CD4-positive, alpha-beta T cell (primary cell): ENCODE measurements at regions not wholly inside any gene's neighbourhood (a gene's known extent, or its start where the extent isn't known, plus 50 kb on each side); places are given as distances from the start of the nearest gene placed in this dataset.
"Not testable (repeated sequence)": the region's sequence is repeated elsewhere in the genome, so short reads cannot be mapped to it uniquely, and the experiment has no call there.

Experiments
- ATAC-seq: fragments of 200-7000 bp; cut with Tn5 transposase; one replicate; pipeline ENCODE4 v1.10.0; 2022; ENCODE audit warnings: mild to moderate bottlenecking; ENCODE audit not compliant: poor library complexity
- CTCF ChIA-PET: fragments of 350-600 bp; sonication (Branson Sonifier 250); formaldehyde crosslinking; loops from one replicate; lab custom pipeline; 2021; ENCODE audit warnings: antibody characterized with exemption, inconsistent platforms; lab: Charles Lee
- POLR2A ChIA-PET: fragments of 350-600 bp; sonication (Branson Sonifier 250); formaldehyde crosslinking; loops from one replicate; lab custom pipeline; 2021; ENCODE audit warnings: antibody characterized with exemption, inconsistent platforms; lab: Charles Lee
- DNase-seq, 14 experiments: peaks; one replicate each; pipeline ENCODE4 v3.0.0-alpha.2; 2013 to 2020; ENCODE audit warnings: mixed read lengths in 2 of 14
- H3K27ac ChIP-seq, 2 donors: one replicate each; pipeline versions ENCODE4 v1.5.1 to v1.7.0; 2013; ENCODE audit warnings: low read length in 2 of 2, low read depth in 1 of 2, mild to moderate bottlenecking in 1 of 2
- H3K27me3 ChIP-seq, 2 experiments: 1 replicate in 1 of 2; 2 replicates in 1 of 2; pipeline versions ENCODE4 v1.6.1 to v1.7.0; 2013; ENCODE audit warnings: low read length in 2 of 2, control low read depth in 1 of 2, mild to moderate bottlenecking in 1 of 2, moderate library complexity in 1 of 2; ENCODE audit not compliant: insufficient read depth in 2 of 2, control insufficient read depth in 1 of 2
- H3K36me3 ChIP-seq: one replicate; pipeline ENCODE4 v1.6.1; 2013; ENCODE audit warnings: low read length, control low read depth; ENCODE audit not compliant: insufficient read depth
- H3K4me1 ChIP-seq: one replicate; pipeline ENCODE4 v1.6.1; 2013; ENCODE audit warnings: low read length, control low read depth; ENCODE audit not compliant: insufficient read depth
- H3K4me3 ChIP-seq: one replicate; pipeline ENCODE4 v1.5.1; 2013; ENCODE audit warnings: mild to moderate bottlenecking, low read length, moderate library complexity
- H3K9me3 ChIP-seq, 2 experiments: 1 replicate in 1 of 2; 2 replicates in 1 of 2; pipeline versions ENCODE4 v1.6.1 to v1.7.0; 2013; ENCODE audit warnings: low read length in 2 of 2, mild to moderate bottlenecking in 2 of 2, control low read depth in 1 of 2, moderate library complexity in 1 of 2; ENCODE audit not compliant: control insufficient read depth in 1 of 2, insufficient read depth in 1 of 2
- H3K27ac Mint-ChIP-seq: one replicate; pipeline ENCODE4 v1.8.0; 2020; ENCODE audit warnings: mixed read lengths
- H3K27me3 Mint-ChIP-seq: one replicate; pipeline ENCODE4 v1.8.0; 2021; ENCODE audit warnings: mixed read lengths
- H3K36me3 Mint-ChIP-seq: one replicate; pipeline ENCODE4 v1.8.0; 2021; ENCODE audit warnings: low read depth, mixed read lengths
- H3K4me1 Mint-ChIP-seq: one replicate; pipeline ENCODE4 v1.8.0; 2021; ENCODE audit warnings: low read depth, mixed read lengths
- H3K4me3 Mint-ChIP-seq: one replicate; pipeline ENCODE4 v1.8.0; 2020; ENCODE audit warnings: mild to moderate bottlenecking, mixed read lengths
- H3K9me3 Mint-ChIP-seq: one replicate; pipeline ENCODE4 v1.8.0; 2020; ENCODE audit warnings: mixed read lengths
- CTCF ChIP-seq: fragments of 200-600 bp; IDR thresholded peaks from one replicate; pipeline ENCODE4 v1.8.0; 2022; ENCODE audit warnings: antibody characterized with exemption, mild to moderate bottlenecking
- intact Hi-C, 2 experiments: fragments of 100-400 bp; cut with DNase I in 1 of 2; cut with micrococcal nuclease in 1 of 2; formaldehyde crosslinking; loops; one replicate each; pipeline versions ENCODE4 v1.15.1 to v1.9.0; 2023 to 2025; cut with DNase I, micrococcal nuclease

GRCh38 chr7:54426406-54426805 is 115.8 kb upstream of the VSTM2A start:
- Mint-ChIP-seq H3K9me3 (peaks cover 19% of the 10 kb centered on the region), H3K27me3 (no peaks in the 10 kb centered on the region), H3K36me3 (no peaks in the 10 kb centered on the region), H3K4me3 (no peak overlapping the region), H3K4me1 (no peaks in the 10 kb centered on the region), H3K27ac (no peak overlapping the region)
- Histone ChIP-seq H3K36me3 (no peaks in the 10 kb centered on the region), H3K9me3 (peaks cover 0 to 6% of the 10 kb centered on the region in 2 experiments), H3K27ac (no peak overlapping the region), H3K27me3 (no peaks in the 10 kb centered on the region), H3K4me1 (no peaks in the 10 kb centered on the region), H3K4me3 (no peak overlapping the region)
- ATAC-seq (no peak), DNase-seq (no peak)
- no peak for TF ChIP-seq CTCF
- intact Hi-C loops = no loop called here
- CTCF ChIA-PET = no interaction called here
- POLR2A ChIA-PET = no interaction called here

- Histone ChIP-seq H3K4me1 (no peaks in the 10 kb centered on the region), H3K27me3 (no peaks in the 10 kb centered on the region), H3K27ac (no peak overlapping the region), H3K4me3 (no peak overlapping the region), H3K36me3 (no peaks in the 10 kb centered on the region), H3K9me3 (peaks cover 0 to 6% of the 10 kb centered on the region in 2 experiments)
- Mint-ChIP-seq H3K27ac (no peak overlapping the region), H3K36me3 (no peaks in the 10 kb centered on the region), H3K4me3 (no peak overlapping the region), H3K27me3 (no peaks in the 10 kb centered on the region), H3K4me1 (no peaks in the 10 kb centered on the region), H3K9me3 (peaks cover 14% of the 10 kb centered on the region)
- DNase-seq (no peak), ATAC-seq (no peak)
- intact Hi-C loops = no loop called here
- CTCF ChIA-PET = no interaction called here
- POLR2A ChIA-PET = no interaction called here
- TF ChIP-seq CTCF = no peak
Measured at GRCh38 chr7:54429111-54429510, 113.1 kb upstream of the VSTM2A start.

GRCh38 chr7:54439391-54439790 is 102.8 kb upstream of the VSTM2A start:
- intact Hi-C loops = no loop called here
- H3K9me3 Mint-ChIP-seq = peaks cover 11% of the 10 kb centered on the region

GRCh38 chr7:54444046-54444686 is 98.0 kb upstream of the VSTM2A start:
- H3K27ac ChIP-seq, H3K27ac Mint-ChIP-seq, H3K27me3 ChIP-seq, H3K36me3 ChIP-seq, POLR2A ChIA-PET, intact Hi-C loops, H3K36me3 Mint-ChIP-seq, H3K4me1 ChIP-seq, ATAC-seq, H3K4me3 ChIP-seq, H3K4me1 Mint-ChIP-seq, H3K27me3 Mint-ChIP-seq, H3K4me3 Mint-ChIP-seq, DNase-seq, CTCF ChIA-PET, H3K9me3 Mint-ChIP-seq: not testable (repeated sequence)
- H3K9me3 ChIP-seq = peaks cover 6 to 19% of the 10 kb centered on the region in 2 experiments

More at GRCh38 chr7:54439391-54439790, 102.8 kb upstream of the VSTM2A start:
- no peak for TF ChIP-seq CTCF
- Histone ChIP-seq H3K4me1 (no peaks in the 10 kb centered on the region), H3K4me3 (no peak overlapping the region), H3K9me3 (peaks cover 0 to 15% of the 10 kb centered on the region in 2 experiments), H3K27me3 (no peaks in the 10 kb centered on the region), H3K27ac (no peak overlapping the region), H3K36me3 (no peaks in the 10 kb centered on the region)
- Mint-ChIP-seq H3K4me3 (no peak overlapping the region), H3K27ac (no peak overlapping the region), H3K4me1 (no peaks in the 10 kb centered on the region), H3K36me3 (no peaks in the 10 kb centered on the region), H3K27me3 (no peaks in the 10 kb centered on the region)
- ChIA-PET CTCF (no interaction called here), POLR2A (no interaction called here)
- no peak for ATAC-seq
- no peak for DNase-seq

GRCh38 chr7:54453168-54453567 is 89.0 kb upstream of the VSTM2A start:
- H3K4me1 ChIP-seq, DNase-seq, H3K27ac Mint-ChIP-seq, H3K4me1 Mint-ChIP-seq, CTCF ChIA-PET, H3K36me3 Mint-ChIP-seq, POLR2A ChIA-PET, H3K4me3 ChIP-seq, H3K36me3 ChIP-seq, ATAC-seq, intact Hi-C loops, H3K27me3 Mint-ChIP-seq, H3K27me3 ChIP-seq, H3K27ac ChIP-seq, H3K4me3 Mint-ChIP-seq: not testable (repeated sequence)
- peaks cover 23% of the 10 kb centered on the region for H3K9me3 Mint-ChIP-seq
- H3K9me3 ChIP-seq = peaks cover 6 to 13% of the 10 kb centered on the region in 2 experiments
